HEK293 (cell line): ENCODE measurements at regions not wholly inside any gene's neighbourhood (a gene's known extent, or its start where the extent isn't known, plus 50 kb on each side); places are given as distances from the start of the nearest gene placed in this dataset.

Source experiments
- HOXC10 ChIP-seq: sonication (generic); formaldehyde crosslinking; IDR thresholded peaks from 2 replicates; pipeline ENCODE4 v1.8.1; 2023; ENCODE audit warnings: mild to moderate bottlenecking, missing genetic modification reagents
- MEIS1 ChIP-seq: sonication (generic); formaldehyde crosslinking; IDR thresholded peaks from 2 replicates; pipeline ENCODE4 v1.8.1; 2022; ENCODE audit warnings: missing genetic modification reagents, mild to moderate bottlenecking, borderline replicate concordance
- REPIN1 ChIP-seq: fragments of 450-650 bp; formaldehyde crosslinking; IDR thresholded peaks from 2 replicates; pipeline ENCODE4 v1.5.1; 2017; ENCODE audit warnings: missing biosample characterization, missing genetic modification characterization, low read depth
- ZNF146 ChIP-seq: fragments of 450-650 bp; formaldehyde crosslinking; IDR thresholded peaks from 2 replicates; pipeline ENCODE4 v1.5.1; 2016; ENCODE audit warnings: missing biosample characterization, missing genetic modification characterization
- ZNF311 ChIP-seq: fragments of 450-650 bp; formaldehyde crosslinking; IDR thresholded peaks from 2 replicates; pipeline ENCODE4 v1.5.1; 2017; ENCODE audit warnings: missing biosample characterization, missing genetic modification characterization, borderline replicate concordance
- ZNF433 ChIP-seq: fragments of 450-650 bp; formaldehyde crosslinking; IDR thresholded peaks from 2 replicates; pipeline ENCODE4 v1.5.1; 2016; ENCODE audit warnings: missing biosample characterization, missing genetic modification characterization, low read depth
- ZNF792 ChIP-seq: fragments of 450-650 bp; formaldehyde crosslinking; IDR thresholded peaks from 2 replicates; pipeline ENCODE4 v1.5.1; 2016; ENCODE audit warnings: missing biosample characterization, missing genetic modification characterization
- ZSCAN16 ChIP-seq: fragments of 450-650 bp; formaldehyde crosslinking; IDR thresholded peaks from 2 replicates; pipeline ENCODE4 v1.5.1; 2016; ENCODE audit warnings: missing biosample characterization, missing genetic modification characterization
- TF ChIP-seq, protein P1 (sequence below): fragments of 450-650 bp; formaldehyde crosslinking; IDR thresholded peaks from 2 replicates; pipeline ENCODE4 v1.5.1; 2016; ENCODE audit warnings: missing biosample characterization, missing genetic modification characterization, borderline replicate concordance
- TF ChIP-seq, protein P2 (sequence below): fragments of 450-650 bp; formaldehyde crosslinking; IDR thresholded peaks from 2 replicates; pipeline ENCODE4 v1.5.1; 2016; ENCODE audit warnings: missing biosample characterization, missing genetic modification characterization
- TF ChIP-seq, protein P3 (sequence below): fragments of 450-650 bp; formaldehyde crosslinking; IDR thresholded peaks from 2 replicates; pipeline ENCODE4 v1.5.1; 2016; ENCODE audit warnings: missing biosample characterization, missing genetic modification characterization
- TF ChIP-seq, protein P4 (sequence below): fragments of 450-650 bp; formaldehyde crosslinking; IDR thresholded peaks from 2 replicates; pipeline ENCODE4 v1.5.1; 2016; ENCODE audit warnings: missing biosample characterization, missing genetic modification characterization
- TF ChIP-seq, protein P5 (sequence below): fragments of 450-650 bp; formaldehyde crosslinking; IDR thresholded peaks from 2 replicates; pipeline ENCODE4 v1.5.1; 2016; ENCODE audit warnings: missing biosample characterization, missing genetic modification characterization
- TF ChIP-seq, protein P6 (sequence below): fragments of 450-650 bp; formaldehyde crosslinking; IDR thresholded peaks from 2 replicates; pipeline ENCODE4 v1.5.1; 2016; ENCODE audit warnings: missing biosample characterization, missing genetic modification characterization, low read depth

DNA sequence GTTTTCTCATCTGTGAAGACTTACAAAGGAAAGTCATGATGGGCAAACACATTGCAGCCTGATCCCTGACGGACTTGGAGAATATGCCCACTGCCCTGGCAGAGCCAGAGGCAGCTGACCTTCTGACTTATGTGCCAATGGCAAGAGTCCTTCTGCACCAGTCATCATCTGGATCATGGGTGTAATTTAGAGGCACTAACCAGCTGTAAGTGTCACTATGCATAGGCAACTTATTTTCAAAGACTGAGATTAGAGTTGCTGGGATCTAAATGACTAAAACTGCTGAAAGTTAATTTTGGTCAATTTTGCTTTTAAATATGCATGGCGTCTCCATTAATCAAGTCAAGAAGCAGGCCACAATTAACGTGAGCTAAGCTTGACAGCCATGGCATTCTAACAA is 261.2 kb downstream of the BCL11A start:
- TF ChIP-seq, protein P1, sequence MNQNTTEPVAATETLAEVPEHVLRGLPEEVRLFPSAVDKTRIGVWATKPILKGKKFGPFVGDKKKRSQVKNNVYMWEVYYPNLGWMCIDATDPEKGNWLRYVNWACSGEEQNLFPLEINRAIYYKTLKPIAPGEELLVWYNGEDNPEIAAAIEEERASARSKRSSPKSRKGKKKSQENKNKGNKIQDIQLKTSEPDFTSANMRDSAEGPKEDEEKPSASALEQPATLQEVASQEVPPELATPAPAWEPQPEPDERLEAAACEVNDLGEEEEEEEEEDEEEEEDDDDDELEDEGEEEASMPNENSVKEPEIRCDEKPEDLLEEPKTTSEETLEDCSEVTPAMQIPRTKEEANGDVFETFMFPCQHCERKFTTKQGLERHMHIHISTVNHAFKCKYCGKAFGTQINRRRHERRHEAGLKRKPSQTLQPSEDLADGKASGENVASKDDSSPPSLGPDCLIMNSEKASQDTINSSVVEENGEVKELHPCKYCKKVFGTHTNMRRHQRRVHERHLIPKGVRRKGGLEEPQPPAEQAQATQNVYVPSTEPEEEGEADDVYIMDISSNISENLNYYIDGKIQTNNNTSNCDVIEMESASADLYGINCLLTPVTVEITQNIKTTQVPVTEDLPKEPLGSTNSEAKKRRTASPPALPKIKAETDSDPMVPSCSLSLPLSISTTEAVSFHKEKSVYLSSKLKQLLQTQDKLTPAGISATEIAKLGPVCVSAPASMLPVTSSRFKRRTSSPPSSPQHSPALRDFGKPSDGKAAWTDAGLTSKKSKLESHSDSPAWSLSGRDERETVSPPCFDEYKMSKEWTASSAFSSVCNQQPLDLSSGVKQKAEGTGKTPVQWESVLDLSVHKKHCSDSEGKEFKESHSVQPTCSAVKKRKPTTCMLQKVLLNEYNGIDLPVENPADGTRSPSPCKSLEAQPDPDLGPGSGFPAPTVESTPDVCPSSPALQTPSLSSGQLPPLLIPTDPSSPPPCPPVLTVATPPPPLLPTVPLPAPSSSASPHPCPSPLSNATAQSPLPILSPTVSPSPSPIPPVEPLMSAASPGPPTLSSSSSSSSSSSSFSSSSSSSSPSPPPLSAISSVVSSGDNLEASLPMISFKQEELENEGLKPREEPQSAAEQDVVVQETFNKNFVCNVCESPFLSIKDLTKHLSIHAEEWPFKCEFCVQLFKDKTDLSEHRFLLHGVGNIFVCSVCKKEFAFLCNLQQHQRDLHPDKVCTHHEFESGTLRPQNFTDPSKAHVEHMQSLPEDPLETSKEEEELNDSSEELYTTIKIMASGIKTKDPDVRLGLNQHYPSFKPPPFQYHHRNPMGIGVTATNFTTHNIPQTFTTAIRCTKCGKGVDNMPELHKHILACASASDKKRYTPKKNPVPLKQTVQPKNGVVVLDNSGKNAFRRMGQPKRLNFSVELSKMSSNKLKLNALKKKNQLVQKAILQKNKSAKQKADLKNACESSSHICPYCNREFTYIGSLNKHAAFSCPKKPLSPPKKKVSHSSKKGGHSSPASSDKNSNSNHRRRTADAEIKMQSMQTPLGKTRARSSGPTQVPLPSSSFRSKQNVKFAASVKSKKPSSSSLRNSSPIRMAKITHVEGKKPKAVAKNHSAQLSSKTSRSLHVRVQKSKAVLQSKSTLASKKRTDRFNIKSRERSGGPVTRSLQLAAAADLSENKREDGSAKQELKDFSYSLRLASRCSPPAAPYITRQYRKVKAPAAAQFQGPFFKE (tag by site-specific recombination), result no peak
- TF ChIP-seq ZNF311, result no peak
- TF ChIP-seq, protein P2, sequence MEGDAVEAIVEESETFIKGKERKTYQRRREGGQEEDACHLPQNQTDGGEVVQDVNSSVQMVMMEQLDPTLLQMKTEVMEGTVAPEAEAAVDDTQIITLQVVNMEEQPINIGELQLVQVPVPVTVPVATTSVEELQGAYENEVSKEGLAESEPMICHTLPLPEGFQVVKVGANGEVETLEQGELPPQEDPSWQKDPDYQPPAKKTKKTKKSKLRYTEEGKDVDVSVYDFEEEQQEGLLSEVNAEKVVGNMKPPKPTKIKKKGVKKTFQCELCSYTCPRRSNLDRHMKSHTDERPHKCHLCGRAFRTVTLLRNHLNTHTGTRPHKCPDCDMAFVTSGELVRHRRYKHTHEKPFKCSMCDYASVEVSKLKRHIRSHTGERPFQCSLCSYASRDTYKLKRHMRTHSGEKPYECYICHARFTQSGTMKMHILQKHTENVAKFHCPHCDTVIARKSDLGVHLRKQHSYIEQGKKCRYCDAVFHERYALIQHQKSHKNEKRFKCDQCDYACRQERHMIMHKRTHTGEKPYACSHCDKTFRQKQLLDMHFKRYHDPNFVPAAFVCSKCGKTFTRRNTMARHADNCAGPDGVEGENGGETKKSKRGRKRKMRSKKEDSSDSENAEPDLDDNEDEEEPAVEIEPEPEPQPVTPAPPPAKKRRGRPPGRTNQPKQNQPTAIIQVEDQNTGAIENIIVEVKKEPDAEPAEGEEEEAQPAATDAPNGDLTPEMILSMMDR (tag by site-specific recombination), result no peak
- no peak for TF ChIP-seq ZNF146
- TF ChIP-seq, protein P3, sequence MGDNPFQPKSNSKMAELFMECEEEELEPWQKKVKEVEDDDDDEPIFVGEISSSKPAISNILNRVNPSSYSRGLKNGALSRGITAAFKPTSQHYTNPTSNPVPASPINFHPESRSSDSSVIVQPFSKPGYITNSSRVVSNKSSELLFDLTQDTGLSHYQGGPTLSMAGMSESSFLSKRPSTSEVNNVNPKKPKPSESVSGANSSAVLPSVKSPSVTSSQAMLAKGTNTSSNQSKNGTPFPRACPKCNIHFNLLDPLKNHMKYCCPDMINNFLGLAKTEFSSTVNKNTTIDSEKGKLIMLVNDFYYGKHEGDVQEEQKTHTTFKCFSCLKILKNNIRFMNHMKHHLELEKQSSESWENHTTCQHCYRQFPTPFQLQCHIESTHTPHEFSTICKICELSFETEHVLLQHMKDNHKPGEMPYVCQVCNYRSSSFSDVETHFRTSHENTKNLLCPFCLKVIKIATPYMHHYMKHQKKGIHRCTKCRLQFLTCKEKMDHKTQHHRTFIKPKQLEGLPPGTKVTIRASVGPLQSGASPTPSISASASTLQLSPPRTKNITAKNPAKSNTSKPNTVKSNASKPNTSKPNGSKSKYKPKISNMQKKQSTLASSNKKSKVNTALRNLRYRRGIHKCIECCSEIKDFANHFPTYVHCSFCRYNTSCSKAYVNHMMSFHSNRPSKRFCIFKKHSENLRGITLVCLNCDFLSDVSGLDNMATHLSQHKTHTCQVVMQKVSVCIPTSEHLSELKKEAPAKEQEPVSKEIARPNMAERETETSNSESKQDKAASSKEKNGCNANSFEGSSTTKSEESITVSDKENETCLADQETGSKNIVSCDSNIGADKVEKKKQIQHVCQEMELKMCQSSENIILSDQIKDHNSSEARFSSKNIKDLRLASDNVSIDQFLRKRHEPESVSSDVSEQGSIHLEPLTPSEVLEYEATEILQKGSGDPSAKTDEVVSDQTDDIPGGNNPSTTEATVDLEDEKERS (tag by site-specific recombination), result no peak
- no peak for TF ChIP-seq ZNF792
- TF ChIP-seq ZSCAN16, result no peak
- TF ChIP-seq, protein P4, sequence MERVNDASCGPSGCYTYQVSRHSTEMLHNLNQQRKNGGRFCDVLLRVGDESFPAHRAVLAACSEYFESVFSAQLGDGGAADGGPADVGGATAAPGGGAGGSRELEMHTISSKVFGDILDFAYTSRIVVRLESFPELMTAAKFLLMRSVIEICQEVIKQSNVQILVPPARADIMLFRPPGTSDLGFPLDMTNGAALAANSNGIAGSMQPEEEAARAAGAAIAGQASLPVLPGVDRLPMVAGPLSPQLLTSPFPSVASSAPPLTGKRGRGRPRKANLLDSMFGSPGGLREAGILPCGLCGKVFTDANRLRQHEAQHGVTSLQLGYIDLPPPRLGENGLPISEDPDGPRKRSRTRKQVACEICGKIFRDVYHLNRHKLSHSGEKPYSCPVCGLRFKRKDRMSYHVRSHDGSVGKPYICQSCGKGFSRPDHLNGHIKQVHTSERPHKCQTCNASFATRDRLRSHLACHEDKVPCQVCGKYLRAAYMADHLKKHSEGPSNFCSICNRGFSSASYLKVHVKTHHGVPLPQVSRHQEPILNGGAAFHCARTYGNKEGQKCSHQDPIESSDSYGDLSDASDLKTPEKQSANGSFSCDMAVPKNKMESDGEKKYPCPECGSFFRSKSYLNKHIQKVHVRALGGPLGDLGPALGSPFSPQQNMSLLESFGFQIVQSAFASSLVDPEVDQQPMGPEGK, result no peak
- no peak for TF ChIP-seq MEIS1 (CRISPR knock-in tag)
- TF ChIP-seq, protein P5, sequence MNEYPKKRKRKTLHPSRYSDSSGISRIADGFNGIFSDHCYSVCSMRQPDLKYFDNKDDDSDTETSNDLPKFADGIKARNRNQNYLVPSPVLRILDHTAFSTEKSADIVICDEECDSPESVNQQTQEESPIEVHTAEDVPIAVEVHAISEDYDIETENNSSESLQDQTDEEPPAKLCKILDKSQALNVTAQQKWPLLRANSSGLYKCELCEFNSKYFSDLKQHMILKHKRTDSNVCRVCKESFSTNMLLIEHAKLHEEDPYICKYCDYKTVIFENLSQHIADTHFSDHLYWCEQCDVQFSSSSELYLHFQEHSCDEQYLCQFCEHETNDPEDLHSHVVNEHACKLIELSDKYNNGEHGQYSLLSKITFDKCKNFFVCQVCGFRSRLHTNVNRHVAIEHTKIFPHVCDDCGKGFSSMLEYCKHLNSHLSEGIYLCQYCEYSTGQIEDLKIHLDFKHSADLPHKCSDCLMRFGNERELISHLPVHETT (tag by site-specific recombination), result no peak
- no peak for TF ChIP-seq REPIN1
- TF ChIP-seq, protein P6, sequence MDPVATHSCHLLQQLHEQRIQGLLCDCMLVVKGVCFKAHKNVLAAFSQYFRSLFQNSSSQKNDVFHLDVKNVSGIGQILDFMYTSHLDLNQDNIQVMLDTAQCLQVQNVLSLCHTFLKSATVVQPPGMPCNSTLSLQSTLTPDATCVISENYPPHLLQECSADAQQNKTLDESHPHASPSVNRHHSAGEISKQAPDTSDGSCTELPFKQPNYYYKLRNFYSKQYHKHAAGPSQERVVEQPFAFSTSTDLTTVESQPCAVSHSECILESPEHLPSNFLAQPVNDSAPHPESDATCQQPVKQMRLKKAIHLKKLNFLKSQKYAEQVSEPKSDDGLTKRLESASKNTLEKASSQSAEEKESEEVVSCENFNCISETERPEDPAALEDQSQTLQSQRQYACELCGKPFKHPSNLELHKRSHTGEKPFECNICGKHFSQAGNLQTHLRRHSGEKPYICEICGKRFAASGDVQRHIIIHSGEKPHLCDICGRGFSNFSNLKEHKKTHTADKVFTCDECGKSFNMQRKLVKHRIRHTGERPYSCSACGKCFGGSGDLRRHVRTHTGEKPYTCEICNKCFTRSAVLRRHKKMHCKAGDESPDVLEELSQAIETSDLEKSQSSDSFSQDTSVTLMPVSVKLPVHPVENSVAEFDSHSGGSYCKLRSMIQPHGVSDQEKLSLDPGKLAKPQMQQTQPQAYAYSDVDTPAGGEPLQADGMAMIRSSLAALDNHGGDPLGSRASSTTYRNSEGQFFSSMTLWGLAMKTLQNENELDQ (tag by site-specific recombination), result no peak
- TF ChIP-seq HOXC10 (CRISPR knock-in tag), result no peak
- TF ChIP-seq ZNF433 (tag by site-specific recombination), result no peak
